Nephron progenitor cell (in vitro differentiated cells): ENCODE measurements at regions not wholly inside any gene's neighbourhood (a gene's known extent, or its start where the extent isn't known, plus 50 kb on each side); places are given as distances from the start of the nearest gene placed in this dataset.

Experiments used
- DNase-seq: peaks from one replicate; pipeline ENCODE4 v3.0.0; 2021
- H3K27ac Mint-ChIP-seq: 2 replicates; pipeline ENCODE4 v1.8.0; 2021; ENCODE audit warnings: mild to moderate bottlenecking, moderate library complexity, mixed read lengths
- H3K27me3 Mint-ChIP-seq: 2 replicates; pipeline ENCODE4 v1.8.0; 2021; ENCODE audit warnings: mild to moderate bottlenecking, low read depth, mixed read lengths; ENCODE audit not compliant: poor library complexity
- H3K36me3 Mint-ChIP-seq: 2 replicates; pipeline ENCODE4 v1.8.0; 2021; ENCODE audit warnings: low read depth, mixed read lengths
- H3K4me1 Mint-ChIP-seq: 2 replicates; pipeline ENCODE4 v1.8.0; 2021; ENCODE audit warnings: mixed read lengths
- H3K4me3 Mint-ChIP-seq: 2 replicates; pipeline ENCODE4 v1.8.0; 2021; ENCODE audit warnings: mild to moderate bottlenecking, moderate library complexity, mixed read lengths
- H3K9me3 Mint-ChIP-seq: 2 replicates; pipeline ENCODE4 v1.8.0; 2021; ENCODE audit warnings: mild to moderate bottlenecking, moderate library complexity, mixed read lengths
- CTCF ChIP-seq: fragments of 200-600 bp; sonication (generic); IDR thresholded peaks from 2 replicates; pipeline ENCODE4 v1.5.0; 2021; ENCODE audit warnings: antibody characterized with exemption

DNA sequence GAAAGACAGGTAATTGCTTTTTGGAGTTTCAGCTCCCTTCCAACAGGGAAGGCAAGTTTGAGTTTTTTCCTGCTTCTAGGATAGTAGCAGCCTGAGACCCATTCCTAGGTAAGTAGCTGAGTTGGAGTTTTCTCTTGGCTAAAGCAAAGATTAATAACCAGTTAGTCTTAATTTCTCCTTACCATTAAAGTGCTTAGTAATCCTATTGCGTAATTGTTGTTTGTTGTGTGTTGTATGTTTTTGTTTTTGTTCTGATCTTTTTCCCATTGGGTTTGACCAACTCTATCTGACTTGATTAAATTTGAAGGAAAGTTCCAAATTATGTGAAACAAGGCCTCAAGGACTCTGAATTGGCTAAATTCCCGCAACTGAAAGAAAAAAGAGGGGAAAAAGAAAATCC is 83.5 kb downstream of the TBX22 start:
- no peak for DNase-seq
- H3K9me3 Mint-ChIP-seq, result peaks cover 42% of the 10 kb centered on the region
- H3K27me3 Mint-ChIP-seq, result no peaks in the 10 kb centered on the region
- H3K4me1 Mint-ChIP-seq, result no peaks in the 10 kb centered on the region
- no peak overlapping the region for H3K27ac Mint-ChIP-seq
- no peaks in the 10 kb centered on the region for H3K36me3 Mint-ChIP-seq
- TF ChIP-seq CTCF, result no peak
- H3K4me3 Mint-ChIP-seq, result no peak overlapping the region

GRCh38 chrX:80120335-80120734 is 105.8 kb downstream of the TBX22 start:
- peaks cover 3% of the 10 kb centered on the region for H3K27me3 Mint-ChIP-seq
- TF ChIP-seq CTCF, result no peak
- DNase-seq, result no peak
- no peak overlapping the region for H3K4me3 Mint-ChIP-seq
- no peaks in the 10 kb centered on the region for H3K36me3 Mint-ChIP-seq
- H3K9me3 Mint-ChIP-seq, result peaks cover 34% of the 10 kb centered on the region
- no peaks in the 10 kb centered on the region for H3K4me1 Mint-ChIP-seq
- H3K27ac Mint-ChIP-seq, result no peak overlapping the region

DNA sequence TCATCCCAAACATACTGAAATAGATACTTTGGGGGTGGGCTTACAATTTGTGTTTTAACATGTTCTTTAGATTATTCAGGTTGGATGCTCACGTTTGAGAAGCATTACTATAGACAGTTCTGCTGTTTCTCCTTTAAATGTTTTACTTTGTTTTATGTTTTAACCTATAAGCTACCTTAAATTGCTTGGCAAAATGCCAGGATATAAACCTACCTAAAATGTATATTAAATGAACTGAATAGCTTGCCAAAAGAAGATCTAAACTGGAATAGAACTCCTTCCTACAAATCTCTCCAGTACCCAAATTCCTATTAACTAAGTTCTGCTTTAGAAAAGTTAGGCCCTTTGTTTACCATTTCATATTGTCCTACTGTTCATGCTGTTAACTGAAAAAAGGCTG is 124.4 kb downstream of the TBX22 start:
- Mint-ChIP-seq H3K36me3 (no peaks in the 10 kb centered on the region), H3K27me3 (no peaks in the 10 kb centered on the region), H3K4me1 (peaks cover 10% of the 10 kb centered on the region), H3K4me3 (no peak overlapping the region), H3K27ac (no peak overlapping the region), H3K9me3 (peaks cover 35% of the 10 kb centered on the region)
- no peak for DNase-seq
- no peak for TF ChIP-seq CTCF

DNA sequence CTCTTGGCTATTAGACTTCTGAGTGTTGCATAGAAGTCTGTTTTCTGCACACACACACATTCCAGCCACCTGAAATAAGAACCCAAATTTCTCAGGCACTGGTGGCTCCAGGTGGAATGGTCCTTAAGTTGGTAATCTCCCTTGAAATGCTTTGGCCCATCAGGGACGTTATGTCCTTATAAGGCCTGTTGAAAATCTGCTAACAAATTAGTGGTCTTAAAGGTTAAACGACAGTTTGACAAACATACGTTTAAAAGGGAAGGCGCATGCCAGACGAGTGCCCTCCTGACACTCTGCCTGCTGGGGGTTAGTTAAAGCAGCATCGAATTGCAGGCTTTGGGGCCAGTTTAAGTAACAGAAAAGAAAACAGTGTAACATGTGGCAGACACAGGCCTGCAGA is 125.0 kb downstream of the TBX22 start:
- peak overlapping the region; percentile 46 for H3K27ac Mint-ChIP-seq
- H3K36me3 Mint-ChIP-seq, result no peaks in the 10 kb centered on the region
- H3K4me1 Mint-ChIP-seq, result peaks cover 10% of the 10 kb centered on the region
- DNase-seq, result peak; percentile 3
- H3K4me3 Mint-ChIP-seq, result peak overlapping the region; percentile 33
- TF ChIP-seq CTCF, result no peak
- H3K9me3 Mint-ChIP-seq, result peaks cover 29% of the 10 kb centered on the region
- no peaks in the 10 kb centered on the region for H3K27me3 Mint-ChIP-seq

- Mint-ChIP-seq H3K4me1 (no peaks in the 10 kb centered on the region), H3K36me3 (no peaks in the 10 kb centered on the region), H3K9me3 (peaks cover 62% of the 10 kb centered on the region), H3K4me3 (no peak overlapping the region), H3K27ac (no peak overlapping the region), H3K27me3 (no peaks in the 10 kb centered on the region)
- no peak for TF ChIP-seq CTCF
- no peak for DNase-seq
These were observed 156.0 kb downstream of the TBX22 start for GRCh38 chrX:80170581-80170980.

DNA sequence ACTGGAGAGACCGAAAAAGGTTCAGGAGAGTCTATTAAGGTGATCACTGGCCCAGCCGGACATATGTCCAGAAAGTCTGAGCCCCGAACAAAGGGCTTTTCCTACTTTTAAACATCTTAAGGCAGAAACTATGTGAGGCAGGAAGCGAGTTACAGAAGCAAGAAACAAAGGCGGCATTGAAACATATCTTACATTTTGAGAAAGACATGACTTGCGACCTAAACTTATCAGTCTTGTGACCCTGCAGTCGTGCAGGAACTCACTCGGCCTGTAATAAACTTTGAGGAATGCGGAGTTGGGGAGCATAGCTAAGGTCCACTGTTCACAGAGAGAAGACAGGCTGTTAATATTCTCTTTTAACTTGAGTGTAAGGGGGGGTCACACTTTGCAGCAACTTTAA is 158.7 kb downstream of the TBX22 start:
- H3K4me1 Mint-ChIP-seq, result no peaks in the 10 kb centered on the region
- H3K27me3 Mint-ChIP-seq, result no peaks in the 10 kb centered on the region
- no peak overlapping the region for H3K27ac Mint-ChIP-seq
- no peak for TF ChIP-seq CTCF
- H3K36me3 Mint-ChIP-seq, result no peaks in the 10 kb centered on the region
- no peak overlapping the region for H3K4me3 Mint-ChIP-seq
- peaks cover 44% of the 10 kb centered on the region for H3K9me3 Mint-ChIP-seq
- DNase-seq, result no peak
